Mucosa of gallbladder (tissue), 1 donor: ENCODE measurements at regions not wholly inside any gene's neighbourhood (a gene's known extent, or its start where the extent isn't known, plus 50 kb on each side); places are given as distances from the start of the nearest gene placed in this dataset.

Experiments
- DNase-seq: peaks from one replicate; pipeline ENCODE4 v3.0.0-alpha.2; 2020; ENCODE audit warnings: low spot score
- donor health status: DM: no; HTN: no; CAD: no.

GRCh38 chr2:122114421-122114820 is 359.0 kb downstream of the TSN start:
- no peak for DNase-seq

GRCh38 chr2:122117371-122117770 is 361.9 kb downstream of the TSN start:
- no peak for DNase-seq

GRCh38 chr2:122129399-122129798 is 373.9 kb downstream of the TSN start:
- DNase-seq = no peak

- DNase-seq = no peak
These were observed 376.8 kb downstream of the TSN start for GRCh38 chr2:122132147-122132691.

GRCh38 chr2:122135021-122135937 is 379.8 kb downstream of the TSN start:
- no peak for DNase-seq

GRCh38 chr2:122136056-122136455 is 380.6 kb downstream of the TSN start:
- no peak for DNase-seq

GRCh38 chr2:122138561-122138960 is 383.1 kb downstream of the TSN start:
- DNase-seq = no peak

- DNase-seq = no peak
These were observed 384.4 kb downstream of the TSN start for GRCh38 chr2:122139739-122140420.

- no peak for DNase-seq
These were observed 389.4 kb downstream of the TSN start for GRCh38 chr2:122144884-122145283.

- DNase-seq = no peak
These were observed 390.4 kb downstream of the TSN start for GRCh38 chr2:122145856-122146255.

- no peak for DNase-seq
These were observed 392.8 kb downstream of the TSN start for GRCh38 chr2:122148128-122148767.

- no peak for DNase-seq
These were observed 395.3 kb downstream of the TSN start for GRCh38 chr2:122150524-122151280.

GRCh38 chr2:122152571-122152970 is 397.1 kb downstream of the TSN start:
- DNase-seq = no peak

- no peak for DNase-seq
These were observed 400.9 kb downstream of the TSN start for GRCh38 chr2:122156176-122156890.

GRCh38 chr2:122157158-122157557 is 401.7 kb downstream of the TSN start:
- no peak for DNase-seq

GRCh38 chr2:122163617-122164016 is 408.2 kb downstream of the TSN start:
- DNase-seq = no peak

GRCh38 chr2:122164964-122165363 is 409.5 kb downstream of the TSN start:
- DNase-seq = no peak

- DNase-seq = no peak
These were observed 411.4 kb downstream of the TSN start for GRCh38 chr2:122166820-122167219.

GRCh38 chr2:122167515-122167914 is 412.1 kb downstream of the TSN start:
- no peak for DNase-seq

GRCh38 chr2:122168799-122169198 is 413.3 kb downstream of the TSN start:
- DNase-seq = no peak

GRCh38 chr2:122172812-122173211 is 417.4 kb downstream of the TSN start:
- DNase-seq = no peak
